ENCODE measurements at regions not wholly inside any gene's neighbourhood (a gene's known extent, or its start where the extent isn't known, plus 50 kb on each side); places are given as distances from the start of the nearest gene placed in this dataset.
A peak's percentile ranks its signal among the peaks of the same experiment; 100 is the strongest.
"Not testable (repeated sequence)": the region's sequence is repeated elsewhere in the genome, so short reads cannot be mapped to it uniquely, and the experiment has no call there.

GRCh38 chr13:80877944-80878241, 537.0 kb upstream of the SPRY2 start:
- Histone ChIP-seq H3K4me1 (ENCODE audit: control insufficient read depth, insufficient read depth, low read length) (peaks cover 22% of the 10 kb centered on the region), H3K36me3 (ENCODE audit: control insufficient read depth, insufficient read depth, low read length, severe bottlenecking) (no peaks in the 10 kb centered on the region), H3K9me3 (ENCODE audit: control insufficient read depth, low read length) (no peaks in the 10 kb centered on the region), H3K4me3 (ENCODE audit: low read length) (no peak overlapping the region), H3K27me3 (replicated peaks; ENCODE audit: control insufficient read depth, insufficient read depth, low read length) (no peaks in the 10 kb centered on the region), H3K9ac (ENCODE audit: low read length) (no peak overlapping the region)
- no peak for DNase-seq (ENCODE audit: low read depth)

- Histone ChIP-seq H3K27me3 (replicated peaks; ENCODE audit: control insufficient read depth, insufficient read depth, low read length) (no peaks in the 10 kb centered on the region), H3K4me1 (ENCODE audit: control insufficient read depth, insufficient read depth, low read length) (peaks cover 20% of the 10 kb centered on the region), H3K9ac (ENCODE audit: low read length) (no peak overlapping the region), H3K36me3 (ENCODE audit: control insufficient read depth, insufficient read depth, low read length, severe bottlenecking) (no peaks in the 10 kb centered on the region), H3K9me3 (ENCODE audit: control insufficient read depth, low read length) (no peaks in the 10 kb centered on the region), H3K4me3 (ENCODE audit: low read length) (no peak overlapping the region)
- no peak for DNase-seq (ENCODE audit: low read depth)
These were observed 536.5 kb upstream of the SPRY2 start for GRCh38 chr13:80877209-80877943.

GRCh38 chr13:80873589-80873988, 532.7 kb upstream of the SPRY2 start:
- Histone ChIP-seq H3K27me3 (replicated peaks; ENCODE audit: control insufficient read depth, insufficient read depth, low read length) (no peaks in the 10 kb centered on the region), H3K9ac (ENCODE audit: low read length) (no peak overlapping the region), H3K4me3 (ENCODE audit: low read length) (no peak overlapping the region), H3K4me1 (ENCODE audit: control insufficient read depth, insufficient read depth, low read length) (peaks cover 11% of the 10 kb centered on the region), H3K36me3 (ENCODE audit: control insufficient read depth, insufficient read depth, low read length, severe bottlenecking) (no peaks in the 10 kb centered on the region), H3K9me3 (ENCODE audit: control insufficient read depth, low read length) (no peaks in the 10 kb centered on the region)
- no peak for DNase-seq (ENCODE audit: low read depth)

GRCh38 chr13:80871971-80872370, 531.0 kb upstream of the SPRY2 start:
- not testable (repeated sequence) for H3K9me3 ChIP-seq (ENCODE audit: control insufficient read depth, low read length); H3K27me3 ChIP-seq (replicated peaks; ENCODE audit: control insufficient read depth, insufficient read depth, low read length); H3K4me1 ChIP-seq (ENCODE audit: control insufficient read depth, insufficient read depth, low read length); DNase-seq (ENCODE audit: low read depth); H3K9ac ChIP-seq (ENCODE audit: low read length); H3K36me3 ChIP-seq (ENCODE audit: control insufficient read depth, insufficient read depth, low read length, severe bottlenecking); H3K4me3 ChIP-seq (ENCODE audit: low read length)

- H3K27me3 ChIP-seq (replicated peaks; ENCODE audit: control insufficient read depth, insufficient read depth, low read length), result no peaks in the 10 kb centered on the region
- peak; percentile 4 for DNase-seq (ENCODE audit: low read depth)
- no peaks in the 10 kb centered on the region for H3K4me1 ChIP-seq (ENCODE audit: control insufficient read depth, insufficient read depth, low read length)
- H3K9ac ChIP-seq (ENCODE audit: low read length), result no peak overlapping the region
- H3K36me3 ChIP-seq (ENCODE audit: control insufficient read depth, insufficient read depth, low read length, severe bottlenecking), result no peaks in the 10 kb centered on the region
- no peak overlapping the region for H3K4me3 ChIP-seq (ENCODE audit: low read length)
- H3K9me3 ChIP-seq (ENCODE audit: control insufficient read depth, low read length), result no peaks in the 10 kb centered on the region
These were observed 530.6 kb upstream of the SPRY2 start for GRCh38 chr13:80871481-80871880.

- Histone ChIP-seq H3K36me3 (ENCODE audit: control insufficient read depth, insufficient read depth, low read length, severe bottlenecking) (no peaks in the 10 kb centered on the region), H3K9ac (ENCODE audit: low read length) (no peak overlapping the region), H3K4me3 (ENCODE audit: low read length) (no peak overlapping the region), H3K27me3 (replicated peaks; ENCODE audit: control insufficient read depth, insufficient read depth, low read length) (no peaks in the 10 kb centered on the region), H3K4me1 (ENCODE audit: control insufficient read depth, insufficient read depth, low read length) (no peaks in the 10 kb centered on the region), H3K9me3 (ENCODE audit: control insufficient read depth, low read length) (no peaks in the 10 kb centered on the region)
- DNase-seq (ENCODE audit: low read depth), result no peak
These were observed 529.3 kb upstream of the SPRY2 start for GRCh38 chr13:80870186-80870585.

GRCh38 chr13:80866921-80867320, 526.0 kb upstream of the SPRY2 start:
- no peak overlapping the region for H3K4me3 ChIP-seq (ENCODE audit: low read length)
- H3K27me3 ChIP-seq (replicated peaks; ENCODE audit: control insufficient read depth, insufficient read depth, low read length), result no peaks in the 10 kb centered on the region
- H3K9ac ChIP-seq (ENCODE audit: low read length), result no peak overlapping the region
- DNase-seq (ENCODE audit: low read depth), result no peak
- H3K36me3 ChIP-seq (ENCODE audit: control insufficient read depth, insufficient read depth, low read length, severe bottlenecking), result no peaks in the 10 kb centered on the region
- no peaks in the 10 kb centered on the region for H3K4me1 ChIP-seq (ENCODE audit: control insufficient read depth, insufficient read depth, low read length)
- H3K9me3 ChIP-seq (ENCODE audit: control insufficient read depth, low read length), result no peaks in the 10 kb centered on the region

- DNase-seq (ENCODE audit: low read depth), result no peak
- H3K36me3 ChIP-seq (ENCODE audit: control insufficient read depth, insufficient read depth, low read length, severe bottlenecking), result no peaks in the 10 kb centered on the region
- H3K4me1 ChIP-seq (ENCODE audit: control insufficient read depth, insufficient read depth, low read length), result no peaks in the 10 kb centered on the region
These were observed 524.4 kb upstream of the SPRY2 start for GRCh38 chr13:80865329-80865728.

GRCh38 chr13:80862456-80862855, 521.5 kb upstream of the SPRY2 start:
- H3K9ac ChIP-seq (ENCODE audit: low read length), result no peak overlapping the region
- no peaks in the 10 kb centered on the region for H3K9me3 ChIP-seq (ENCODE audit: control insufficient read depth, low read length)
- DNase-seq (ENCODE audit: low read depth), result no peak
- H3K4me3 ChIP-seq (ENCODE audit: low read length), result no peak overlapping the region
- H3K27me3 ChIP-seq (replicated peaks; ENCODE audit: control insufficient read depth, insufficient read depth, low read length), result no peaks in the 10 kb centered on the region
- no peaks in the 10 kb centered on the region for H3K4me1 ChIP-seq (ENCODE audit: control insufficient read depth, insufficient read depth, low read length)
- no peaks in the 10 kb centered on the region for H3K36me3 ChIP-seq (ENCODE audit: control insufficient read depth, insufficient read depth, low read length, severe bottlenecking)

More at GRCh38 chr13:80865329-80865728, 524.4 kb upstream of the SPRY2 start:
- Histone ChIP-seq H3K4me3 (ENCODE audit: low read length) (no peak overlapping the region), H3K27me3 (replicated peaks; ENCODE audit: control insufficient read depth, insufficient read depth, low read length) (no peaks in the 10 kb centered on the region), H3K9me3 (ENCODE audit: control insufficient read depth, low read length) (no peaks in the 10 kb centered on the region), H3K9ac (ENCODE audit: low read length) (no peak overlapping the region)

- Histone ChIP-seq H3K4me1 (ENCODE audit: control insufficient read depth, insufficient read depth, low read length) (no peaks in the 10 kb centered on the region), H3K9me3 (ENCODE audit: control insufficient read depth, low read length) (no peaks in the 10 kb centered on the region), H3K4me3 (ENCODE audit: low read length) (no peak overlapping the region), H3K27me3 (replicated peaks; ENCODE audit: control insufficient read depth, insufficient read depth, low read length) (no peaks in the 10 kb centered on the region), H3K9ac (ENCODE audit: low read length) (no peak overlapping the region), H3K36me3 (ENCODE audit: control insufficient read depth, insufficient read depth, low read length, severe bottlenecking) (no peaks in the 10 kb centered on the region)
- no peak for DNase-seq (ENCODE audit: low read depth)
These were observed 519.9 kb upstream of the SPRY2 start for GRCh38 chr13:80860845-80861244.

- no peaks in the 10 kb centered on the region for H3K9me3 ChIP-seq (ENCODE audit: control insufficient read depth, low read length)
- H3K4me3 ChIP-seq (ENCODE audit: low read length), result no peak overlapping the region
- no peaks in the 10 kb centered on the region for H3K36me3 ChIP-seq (ENCODE audit: control insufficient read depth, insufficient read depth, low read length, severe bottlenecking)
- no peaks in the 10 kb centered on the region for H3K27me3 ChIP-seq (replicated peaks; ENCODE audit: control insufficient read depth, insufficient read depth, low read length)
- no peak overlapping the region for H3K9ac ChIP-seq (ENCODE audit: low read length)
- DNase-seq (ENCODE audit: low read depth), result no peak
- no peaks in the 10 kb centered on the region for H3K4me1 ChIP-seq (ENCODE audit: control insufficient read depth, insufficient read depth, low read length)
These were observed 517.2 kb upstream of the SPRY2 start for GRCh38 chr13:80858131-80858530.

GRCh38 chr13:80857321-80857720, 516.4 kb upstream of the SPRY2 start:
- no peaks in the 10 kb centered on the region for H3K9me3 ChIP-seq (ENCODE audit: control insufficient read depth, low read length)

More at GRCh38 chr13:80857321-80857720, 516.4 kb upstream of the SPRY2 start:
- Histone ChIP-seq H3K4me1 (ENCODE audit: control insufficient read depth, insufficient read depth, low read length) (no peaks in the 10 kb centered on the region), H3K27me3 (replicated peaks; ENCODE audit: control insufficient read depth, insufficient read depth, low read length) (no peaks in the 10 kb centered on the region), H3K9ac (ENCODE audit: low read length) (no peak overlapping the region), H3K36me3 (ENCODE audit: control insufficient read depth, insufficient read depth, low read length, severe bottlenecking) (no peaks in the 10 kb centered on the region), H3K4me3 (ENCODE audit: low read length) (no peak overlapping the region)
- DNase-seq (ENCODE audit: low read depth), result no peak
